NOMO-1 (cell line): ENCODE measurements at regions not wholly inside any gene's neighbourhood (a gene's known extent, or its start where the extent isn't known, plus 50 kb on each side); places are given as distances from the start of the nearest gene placed in this dataset.
"Not testable (repeated sequence)": the region's sequence is repeated elsewhere in the genome, so short reads cannot be mapped to it uniquely, and the experiment has no call there.

Experiments used
- DNase-seq, 2 experiments: peaks; one replicate each; lab custom pipeline; 2025; ENCODE audit not compliant: unreplicated experiment in 2 of 2; lab: John Stamatoyannopoulos, UW

DNA sequence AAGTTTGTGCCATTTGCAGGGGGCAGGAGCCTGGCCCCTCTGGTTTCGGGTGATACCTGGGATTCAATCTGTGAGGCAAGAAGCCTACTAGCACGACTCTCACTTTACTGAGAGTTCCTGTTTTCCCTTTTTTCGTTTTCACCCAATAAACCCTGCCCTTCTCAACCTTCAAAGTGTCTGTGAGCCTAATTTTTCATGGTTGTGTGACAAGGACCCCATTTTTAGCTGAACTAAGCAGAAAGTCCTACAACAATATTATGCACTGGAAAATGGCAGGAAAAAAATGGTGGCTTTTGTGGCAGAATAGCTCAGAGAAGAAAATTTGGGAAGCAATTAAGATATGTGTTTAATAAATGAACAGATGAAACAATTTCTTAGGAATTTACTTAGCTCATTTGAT, 432.1 kb downstream of the C12orf50 start:
- DNase-seq, result no peak

DNA sequence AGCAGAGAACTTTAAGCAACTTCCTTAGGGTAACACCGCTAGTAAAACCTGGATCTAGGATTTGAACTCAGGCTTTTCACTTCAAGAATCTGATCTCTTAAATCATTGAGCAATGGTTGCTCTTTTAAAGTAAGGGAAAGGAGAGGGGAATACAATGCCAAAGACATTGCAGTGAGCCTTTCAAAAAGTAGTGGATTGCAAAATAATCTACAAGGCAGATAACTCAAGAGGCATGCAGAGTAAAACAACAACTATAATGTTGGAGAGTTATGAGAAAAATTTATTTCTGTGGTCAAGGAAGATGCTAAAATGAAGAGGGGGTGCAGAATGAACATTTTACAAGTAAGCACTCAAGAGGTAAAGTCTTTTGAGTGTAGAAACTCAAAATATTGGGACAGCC, 432.6 kb downstream of the C12orf50 start:
- DNase-seq, result no peak

DNA sequence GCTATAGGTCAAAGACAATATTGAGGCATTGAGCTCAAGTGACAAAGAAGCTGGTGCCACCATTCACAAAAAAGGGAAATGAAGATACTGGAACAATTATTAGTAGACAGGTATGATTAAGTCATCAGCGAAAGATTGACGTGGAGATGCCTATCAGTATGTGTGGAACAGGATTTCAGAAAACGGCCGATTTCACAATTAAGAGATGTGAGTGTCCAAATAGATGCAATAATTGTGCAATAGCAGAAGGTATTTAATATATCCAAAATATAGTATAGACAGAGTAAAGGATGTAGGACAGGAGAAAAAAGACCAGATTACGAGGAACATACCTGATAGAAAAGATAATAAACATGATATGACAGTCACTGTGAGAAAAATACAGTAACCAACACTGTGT, 433.1 kb downstream of the C12orf50 start:
- DNase-seq, result no peak

DNA sequence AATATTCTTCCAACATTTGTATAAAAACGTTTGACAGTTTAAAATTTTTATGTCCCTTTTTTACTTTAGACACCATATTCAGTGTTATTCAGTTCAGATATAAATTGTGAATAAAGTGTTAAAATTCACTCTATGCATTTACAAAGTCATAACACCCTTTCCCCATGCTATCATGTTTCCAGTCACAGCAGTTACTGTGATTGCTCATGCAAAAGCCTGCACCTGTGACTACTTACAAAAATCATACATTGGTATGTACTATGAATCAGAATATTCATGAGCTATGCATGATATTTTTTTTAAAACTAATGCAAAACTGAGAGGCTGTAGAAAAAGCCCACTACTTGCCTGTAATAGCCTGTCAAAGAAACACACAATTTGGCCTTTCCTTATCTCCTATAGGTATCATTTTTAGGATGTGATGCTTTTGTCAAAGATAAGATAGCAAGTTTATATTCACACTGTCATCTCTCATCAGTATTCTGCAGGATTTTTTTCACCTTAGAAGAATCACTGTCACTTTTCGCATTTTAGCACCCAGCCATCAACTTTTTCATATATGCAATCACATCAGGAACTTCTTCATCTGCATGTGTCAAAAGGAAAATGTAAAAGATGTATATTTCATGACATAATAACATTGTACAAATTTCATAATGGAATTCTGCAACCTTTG, 443.2 kb downstream of the C12orf50 start:
- no peak for DNase-seq

DNA sequence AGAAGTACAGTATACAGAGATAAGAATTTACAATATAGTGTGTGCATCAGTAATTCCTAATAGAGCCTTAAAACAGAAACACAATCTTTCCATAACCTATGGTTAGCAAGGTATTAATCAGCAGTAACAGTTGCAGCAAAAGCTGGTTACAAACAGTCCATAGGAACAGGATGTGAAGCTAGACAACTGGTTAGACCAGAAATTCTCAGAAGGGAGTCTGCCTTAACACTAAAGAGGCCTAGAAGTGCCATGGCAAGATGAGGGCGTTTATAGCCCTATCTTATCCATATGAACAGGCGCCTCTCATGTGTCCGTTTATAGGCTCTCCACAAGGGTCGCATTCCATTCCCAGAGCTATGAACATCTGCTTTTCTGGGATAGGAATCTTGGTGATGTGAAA, 450.1 kb downstream of the C12orf50 start:
- not testable (repeated sequence) for DNase-seq

DNA sequence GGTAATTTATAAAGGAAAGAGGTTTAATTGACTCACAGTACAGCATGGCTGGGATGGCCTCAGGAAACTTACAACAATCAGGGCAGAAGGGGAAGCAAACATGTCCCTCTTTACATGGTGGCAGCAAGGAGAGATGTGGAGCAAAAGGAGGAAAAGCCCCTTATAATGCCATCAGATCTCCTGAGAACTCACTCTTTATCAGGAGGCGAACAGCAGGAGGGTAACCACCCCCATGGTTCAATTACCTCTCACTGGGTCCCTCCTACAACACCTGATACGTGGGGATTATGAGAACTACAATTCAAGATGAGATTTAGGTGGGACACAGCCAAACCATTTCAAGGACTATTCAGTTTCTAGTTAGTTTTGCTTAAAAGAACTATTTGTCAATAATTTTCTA, 453.3 kb downstream of the C12orf50 start:
- no peak for DNase-seq

DNA sequence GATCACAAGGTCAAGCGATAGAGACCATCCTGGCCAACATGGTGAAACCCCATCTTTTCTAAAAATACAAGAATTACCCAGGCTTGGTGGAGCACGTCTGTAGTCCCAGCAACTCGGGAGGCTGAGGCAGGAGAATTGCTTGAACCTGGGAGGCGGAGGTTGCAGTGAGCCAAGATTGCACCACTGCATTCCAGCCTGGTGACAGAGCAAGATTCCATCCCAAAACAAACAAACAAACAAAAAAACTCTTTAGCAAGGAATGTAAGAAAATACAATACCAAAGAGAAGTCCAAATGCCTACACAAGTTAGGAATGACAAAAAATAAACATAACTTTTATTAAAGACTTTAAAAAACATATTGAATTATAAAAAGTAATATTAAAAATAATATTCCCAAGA, 462.3 kb downstream of the C12orf50 start:
- DNase-seq, result not testable (repeated sequence)

DNA sequence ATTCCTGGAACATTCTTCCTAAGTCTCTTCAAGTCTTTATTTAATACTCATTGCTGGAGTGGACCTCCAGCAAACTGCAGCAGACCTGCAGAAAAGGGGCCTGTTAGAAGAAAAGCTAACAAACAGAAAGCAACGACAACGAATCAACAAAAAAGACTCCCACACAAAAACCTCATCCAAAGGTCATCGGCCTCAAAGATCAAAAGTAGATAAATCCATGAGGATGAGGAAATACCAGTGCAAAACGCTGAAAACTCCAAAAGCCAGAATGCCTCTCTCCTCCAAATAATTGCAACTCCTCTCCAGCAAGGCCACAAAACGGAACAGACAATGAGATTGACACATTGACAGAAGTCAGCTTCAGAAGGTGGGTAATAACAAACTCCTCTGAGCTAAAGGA, 472.2 kb downstream of the C12orf50 start:
- DNase-seq, result no peak

DNA sequence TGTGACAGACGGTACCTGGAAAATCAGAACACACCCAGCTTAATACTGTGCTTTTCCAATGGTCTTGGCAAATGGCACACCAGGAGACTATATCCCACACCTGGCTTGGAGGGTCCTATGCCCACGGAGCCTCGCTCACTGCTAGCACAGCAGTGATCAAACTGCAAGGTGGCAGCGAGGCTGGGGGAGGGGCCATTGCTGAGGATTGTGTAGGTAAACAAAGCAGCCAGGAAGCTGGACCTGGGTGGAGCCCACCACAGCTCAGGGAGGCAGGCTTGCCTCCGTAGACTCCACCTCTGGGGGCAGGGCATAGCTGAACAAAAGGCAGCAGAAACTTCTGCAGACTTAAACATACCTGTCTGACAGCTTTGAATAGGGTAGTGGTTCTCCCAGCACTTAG, 498.0 kb downstream of the C12orf50 start:
- DNase-seq, result not testable (repeated sequence)

DNA sequence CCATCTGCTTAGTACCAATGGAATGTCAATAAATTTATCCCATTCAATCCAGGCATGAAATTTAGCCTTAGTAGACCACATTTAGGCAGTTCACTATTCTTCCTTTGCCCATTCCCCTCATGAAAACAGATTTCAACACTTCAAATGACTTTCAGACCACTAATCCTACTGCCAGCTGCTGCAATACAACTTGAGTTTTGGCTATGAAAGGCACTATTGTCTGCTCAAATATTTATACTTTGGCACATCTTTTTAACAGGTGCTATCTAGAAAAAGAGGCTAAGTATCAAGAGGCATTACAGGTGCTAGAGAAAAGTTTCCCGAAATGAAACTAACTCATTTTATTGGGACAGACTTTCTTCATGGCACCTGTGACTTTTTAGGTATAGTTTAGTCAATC, 499.8 kb downstream of the C12orf50 start:
- DNase-seq, result no peak

DNA sequence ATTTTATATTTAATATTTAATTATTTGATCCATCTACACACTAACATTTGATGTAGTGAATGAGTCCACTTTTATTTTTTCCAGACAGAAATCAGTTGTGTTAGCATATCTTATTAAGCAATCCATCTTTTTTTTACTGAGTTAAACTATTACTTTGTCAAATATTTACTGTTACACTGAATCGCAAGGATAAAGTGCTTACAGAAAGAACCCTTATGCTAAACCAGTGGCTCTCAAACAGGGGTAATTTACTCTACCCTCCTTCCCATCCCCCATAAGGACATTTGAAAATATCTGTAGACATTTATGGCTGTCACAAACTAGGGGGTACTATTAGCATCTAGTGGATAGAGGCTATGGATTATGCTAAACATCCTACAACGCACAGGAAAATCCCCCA, 508.2 kb downstream of the C12orf50 start:
- no peak for DNase-seq

DNA sequence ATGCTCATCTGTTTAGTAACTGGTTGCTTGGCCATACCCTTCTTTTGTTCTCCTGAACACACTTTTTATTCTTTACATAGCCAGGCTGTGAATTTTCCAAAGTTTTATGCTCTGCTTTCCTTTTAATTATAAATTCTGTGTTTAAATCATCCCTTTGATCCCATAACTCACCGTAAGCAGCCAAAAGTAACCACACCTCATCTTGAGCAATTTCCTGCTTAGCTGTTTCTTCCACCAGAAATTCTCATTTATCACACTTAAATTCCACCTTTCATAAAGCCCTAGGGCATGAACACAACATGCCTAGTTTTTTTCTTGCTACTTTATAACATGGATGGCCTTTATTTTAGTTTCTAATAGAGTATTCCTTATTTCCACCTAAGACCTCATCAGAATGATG, 510.7 kb downstream of the C12orf50 start:
- DNase-seq, result no peak

DNA sequence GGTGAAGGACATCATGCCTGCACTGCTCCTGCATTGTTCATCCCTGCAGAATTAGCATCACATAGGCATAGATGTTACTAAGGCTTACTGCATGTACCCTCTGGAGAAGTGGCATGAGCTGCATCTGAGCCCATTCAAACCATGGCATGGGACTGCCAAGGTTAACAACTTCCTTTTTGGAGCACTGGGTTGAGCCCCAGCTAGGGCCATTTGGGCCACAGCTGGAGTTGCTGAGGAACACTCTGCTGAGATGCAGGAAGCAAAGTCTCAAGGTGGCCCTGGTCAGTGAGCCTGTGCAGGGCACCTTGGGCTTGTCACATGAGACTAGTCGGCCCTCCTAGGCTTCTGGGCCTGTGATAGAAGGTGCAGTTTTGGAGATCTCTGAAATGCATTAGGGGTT, 511.2 kb downstream of the C12orf50 start:
- DNase-seq, result no peak

DNA sequence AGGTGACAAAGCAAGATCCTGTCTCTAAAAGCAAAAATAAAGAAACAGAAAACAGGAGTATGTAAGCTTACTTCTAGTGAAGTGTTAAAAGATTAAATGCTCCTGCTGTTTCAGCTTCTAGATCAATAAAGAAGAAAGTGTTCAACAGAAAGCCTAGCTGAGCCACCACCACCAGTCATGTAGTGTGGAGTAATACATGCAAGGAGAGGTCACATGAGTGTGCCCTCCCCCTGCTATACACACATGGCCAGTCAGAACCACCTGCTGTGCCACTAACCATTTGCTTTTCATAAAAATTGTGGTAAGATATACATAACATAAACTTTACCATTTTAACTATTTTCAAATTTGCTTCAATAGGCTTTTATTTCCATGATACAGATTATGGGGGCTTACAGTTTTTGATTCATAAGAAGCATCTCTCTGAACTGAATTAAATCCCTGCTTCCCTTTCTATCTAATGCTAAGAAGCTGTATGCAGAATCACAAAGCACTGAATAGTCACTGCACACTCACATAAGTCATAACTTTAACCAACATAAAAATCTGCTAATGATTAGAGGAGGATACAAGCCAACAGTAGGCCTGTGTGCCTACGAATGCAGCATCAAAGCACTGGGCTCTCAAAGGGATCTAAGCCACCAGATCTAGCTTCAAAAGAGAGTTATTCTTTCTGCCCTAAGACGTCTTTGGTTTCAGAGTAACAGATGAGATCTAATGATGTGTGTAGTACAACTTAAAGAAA, 515.5 kb downstream of the C12orf50 start:
- DNase-seq, result no peak

DNA sequence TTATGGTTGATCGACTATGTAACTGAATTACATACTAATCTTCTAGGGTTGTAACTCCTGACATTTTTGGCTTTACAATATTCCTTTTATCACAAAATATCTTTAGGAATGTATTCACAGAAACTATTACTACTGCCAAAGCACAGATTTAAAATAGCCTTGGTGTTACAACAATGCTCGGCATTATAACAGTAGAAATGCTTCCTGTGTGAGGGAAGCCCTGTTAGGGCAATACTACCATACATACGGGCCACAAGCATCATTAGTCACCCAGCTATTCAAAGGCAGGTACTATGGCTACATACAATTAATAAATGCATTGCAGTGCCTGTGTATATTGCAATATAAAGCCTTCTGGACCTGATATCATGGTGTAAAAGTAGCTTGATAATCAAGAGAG, 517.8 kb downstream of the C12orf50 start:
- no peak for DNase-seq

DNA sequence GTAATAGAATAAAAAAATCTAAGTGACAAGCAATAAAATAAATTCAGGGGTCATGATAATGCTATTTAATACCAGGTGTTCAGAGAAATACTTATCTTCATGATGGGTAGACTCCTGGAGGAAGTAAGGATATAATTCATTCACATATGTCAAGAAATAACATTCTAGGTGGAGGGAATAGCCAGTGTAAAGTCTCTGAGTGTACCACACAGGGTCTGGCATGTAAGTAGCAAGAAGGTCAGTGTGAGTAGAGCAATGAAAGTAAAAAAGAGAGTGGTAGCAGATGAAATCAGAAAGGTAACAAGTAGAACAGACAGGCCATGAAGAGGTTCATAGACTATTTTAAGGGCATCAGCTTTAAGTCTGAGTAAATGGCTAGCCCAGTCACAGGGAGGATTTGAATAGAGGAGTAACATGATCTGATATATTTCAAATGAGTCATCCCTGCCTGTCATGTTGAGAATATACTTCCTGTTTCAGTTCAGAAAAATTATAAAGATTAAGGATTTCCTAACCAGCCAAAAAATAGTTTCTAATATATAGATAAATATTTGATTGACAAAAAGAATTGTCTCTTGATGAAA, 519.9 kb downstream of the C12orf50 start:
- peak; percentile 60 to 85 for DNase-seq

DNA sequence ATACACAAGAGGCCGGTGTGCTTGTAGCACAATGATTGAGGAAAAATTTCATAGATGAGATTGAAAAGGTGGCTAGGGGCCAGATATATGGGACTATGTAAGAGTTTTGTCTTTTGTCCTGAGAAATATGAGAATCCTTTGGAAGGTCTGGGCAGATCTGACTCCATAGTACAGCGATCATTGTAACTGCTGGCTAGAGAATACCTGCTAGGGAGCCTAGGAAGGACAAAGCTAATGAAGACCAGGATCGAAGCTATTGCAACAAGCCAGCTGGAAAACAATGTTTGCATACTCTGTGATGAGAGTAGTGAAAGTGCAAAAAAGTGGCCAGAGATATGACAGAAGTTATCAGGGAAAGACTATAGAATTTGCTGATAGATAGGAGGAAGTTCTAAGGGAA, 537.6 kb downstream of the C12orf50 start:
- DNase-seq, result no peak

DNA sequence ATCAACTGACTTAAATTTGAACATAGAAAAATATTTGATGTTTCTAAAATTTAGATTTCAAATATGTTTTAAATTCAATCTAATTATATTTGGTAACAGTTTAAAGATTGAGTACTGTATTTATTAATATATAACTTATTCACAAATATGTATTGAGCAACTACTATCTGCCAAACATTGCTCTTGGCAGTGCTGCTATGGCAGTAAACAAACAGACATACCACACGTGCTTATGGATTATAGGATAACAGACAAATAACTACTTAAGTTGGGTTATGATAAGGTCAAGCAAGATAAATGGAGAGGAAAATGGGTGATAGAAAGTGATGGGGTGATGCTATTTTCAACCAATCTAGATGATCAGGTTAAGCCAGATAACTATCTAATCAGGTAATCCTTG, 538.1 kb downstream of the C12orf50 start:
- DNase-seq, result no peak

DNA sequence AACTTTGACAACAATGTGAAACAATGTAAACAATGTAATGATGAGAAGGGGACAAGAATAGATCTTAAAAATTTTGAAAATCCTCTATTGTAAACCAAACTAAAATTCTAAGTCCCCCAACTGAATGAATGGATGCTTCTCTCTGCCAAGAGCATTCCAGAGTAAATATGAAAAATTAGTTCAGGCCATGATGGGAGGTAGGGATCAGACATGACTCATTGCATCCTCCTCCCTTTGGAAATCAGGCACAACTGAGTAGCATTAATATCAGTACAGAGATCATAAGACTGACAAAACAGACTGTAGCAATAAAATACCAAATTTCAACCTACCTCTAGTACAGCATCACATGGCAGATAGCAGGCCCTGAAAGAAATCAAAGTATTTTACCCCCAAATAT, 559.9 kb downstream of the C12orf50 start:
- no peak for DNase-seq

DNA sequence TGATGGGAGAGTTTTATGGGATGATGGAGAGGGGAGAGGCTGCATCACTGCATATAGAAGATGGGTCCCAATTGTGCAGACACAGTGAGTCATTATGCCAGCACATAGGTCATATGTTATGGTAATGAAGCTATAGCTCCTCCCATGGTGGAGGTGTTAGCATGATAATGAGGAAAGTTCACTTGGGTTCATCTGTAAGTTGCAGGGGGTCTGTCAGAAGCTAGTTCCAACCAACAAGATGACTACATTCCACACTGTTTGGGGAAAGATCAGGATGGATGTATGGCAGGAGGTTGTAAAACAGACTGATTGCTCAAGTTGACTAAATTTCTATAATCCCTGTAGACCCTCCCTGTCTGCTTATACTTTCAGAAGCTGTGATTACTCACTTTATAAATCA, 561.3 kb downstream of the C12orf50 start:
- no peak for DNase-seq

DNA sequence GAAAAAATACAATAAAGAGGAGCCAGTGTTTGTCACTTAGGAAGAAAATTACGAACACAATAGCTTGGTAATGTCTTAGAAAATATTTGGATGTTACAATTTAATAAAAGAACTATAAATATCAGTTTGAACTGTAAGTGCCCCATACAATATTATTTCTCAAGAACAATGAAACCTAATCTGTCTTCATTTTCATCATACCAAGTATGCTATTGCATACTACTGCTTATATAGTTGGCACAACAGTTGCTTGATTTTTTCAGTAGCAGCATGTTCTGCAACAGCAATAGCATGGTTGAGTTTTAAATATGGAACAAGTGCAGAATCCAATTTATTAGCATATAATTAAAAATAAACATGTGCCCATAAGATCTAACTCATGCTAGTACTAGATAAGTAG, 564.6 kb downstream of the C12orf50 start:
- no peak for DNase-seq

DNA sequence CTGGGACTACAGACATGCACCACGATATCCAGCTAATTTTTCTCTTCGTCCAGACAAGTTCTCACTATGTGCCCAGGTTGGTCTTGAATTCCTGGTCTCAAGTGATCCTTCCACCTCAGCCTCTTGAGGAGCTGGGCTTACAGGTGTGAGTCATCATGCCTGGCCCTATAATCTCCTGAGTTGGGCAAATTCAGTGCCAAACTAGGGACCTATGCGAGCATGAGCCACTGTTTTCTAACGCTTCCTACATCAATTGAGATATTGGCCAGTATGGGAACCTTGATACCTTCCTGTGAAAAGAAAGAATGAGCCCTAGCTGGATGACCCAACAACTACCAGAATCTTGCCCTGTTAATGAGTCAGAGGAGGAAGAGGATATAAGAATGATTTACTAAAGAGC, 585.2 kb downstream of the C12orf50 start:
- no peak for DNase-seq
